ENCODE measurements at regions not wholly inside any gene's neighbourhood (a gene's known extent, or its start where the extent isn't known, plus 50 kb on each side); places are given as distances from the start of the nearest gene placed in this dataset.

DNA sequence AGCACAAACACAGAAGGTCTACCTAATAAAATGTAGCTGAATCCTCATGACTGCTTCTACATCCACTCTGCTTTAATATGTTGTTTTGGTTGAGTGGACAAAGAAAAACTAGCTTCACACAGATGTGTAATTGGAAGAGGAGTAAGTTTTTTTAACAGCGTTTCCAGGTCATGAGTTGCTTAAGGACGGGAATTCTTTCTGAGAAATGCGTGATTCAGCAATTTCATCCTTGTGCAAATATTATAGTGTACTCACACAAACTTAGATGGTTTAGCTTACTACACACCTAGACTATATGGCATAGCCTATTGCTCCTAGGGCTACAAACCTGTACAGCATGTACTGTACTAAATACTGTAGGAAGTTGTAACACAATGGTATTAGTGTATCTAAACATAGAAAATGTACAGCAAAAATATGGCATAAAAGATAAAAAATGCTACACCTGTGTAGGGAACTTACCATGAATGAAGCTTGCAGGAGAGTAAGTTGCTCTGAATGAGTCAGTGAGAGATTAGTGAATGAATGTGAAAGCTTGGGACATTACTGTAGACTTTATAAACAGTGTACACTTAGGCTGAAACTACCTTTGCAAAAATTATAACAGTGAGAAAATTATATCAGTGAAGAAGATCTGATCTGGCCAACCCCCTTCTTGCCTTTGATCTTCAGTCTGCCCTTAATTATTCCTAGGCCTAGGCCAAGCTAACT, 70.8 kb upstream of the IL15 start:
- no peak for DNase-seq (ENCODE audit: low read depth, low spot score)
- H3K9ac ChIP-seq (ENCODE audit: insufficient read length, low read depth): no peak overlapping the region
- H3K4me3 ChIP-seq (ENCODE audit: insufficient read length, low read depth): no peak overlapping the region
- H3K9me3 ChIP-seq (ENCODE audit: insufficient read depth, low read length): no peaks in the 10 kb centered on the region
- TF ChIP-seq YY1 (IDR thresholded peaks at IDR 0.05; ENCODE audit: insufficient read depth, insufficient read length) (no peak), ZNF274 (IDR thresholded peaks at IDR 0.05; ENCODE audit: low read depth, low read length) (no peak), SUZ12 (IDR thresholded peaks at IDR 0.05; ENCODE audit: extremely low read depth, insufficient read depth, insufficient read length) (no peak)
- no peaks in the 10 kb centered on the region for H3K27me3 ChIP-seq (ENCODE audit: insufficient read depth, insufficient read length)
- H3K36me3 ChIP-seq (ENCODE audit: insufficient read depth, insufficient read length, low read length): no peaks in the 10 kb centered on the region
- H3K4me1 ChIP-seq (ENCODE audit: insufficient read depth, insufficient read length): no peaks in the 10 kb centered on the region

DNA sequence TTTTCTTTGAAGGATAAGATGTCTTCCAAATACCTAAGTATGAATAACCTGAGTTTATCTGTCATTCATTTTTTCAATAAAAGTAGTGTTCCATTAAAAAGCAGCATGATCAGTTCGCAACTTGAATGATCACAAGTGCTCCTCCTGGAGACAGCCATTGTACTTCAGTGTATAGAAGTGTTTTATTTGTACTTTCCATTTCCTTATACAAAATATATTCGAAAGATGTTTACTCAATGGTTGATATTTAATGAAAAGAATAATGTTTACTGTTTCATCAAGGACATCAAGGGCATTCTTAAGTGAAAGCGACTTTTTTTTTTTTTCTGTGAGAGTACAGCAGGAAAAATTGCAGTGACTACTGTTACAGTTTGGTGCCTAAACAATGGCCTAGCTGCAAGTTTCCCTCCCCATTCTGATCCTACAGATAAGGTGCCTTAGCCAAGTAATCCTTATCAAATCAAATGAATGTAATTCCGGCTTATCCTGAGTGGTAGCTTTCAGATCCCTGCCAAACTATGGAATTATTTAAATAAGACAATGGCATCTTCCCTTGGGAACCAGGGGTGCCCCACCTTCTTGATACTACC, 69.0 kb upstream of the IL15 start:
- TF ChIP-seq ZNF274 (IDR thresholded peaks at IDR 0.05; ENCODE audit: low read depth, low read length) (no peak), SUZ12 (IDR thresholded peaks at IDR 0.05; ENCODE audit: extremely low read depth, insufficient read depth, insufficient read length) (no peak), YY1 (IDR thresholded peaks at IDR 0.05; ENCODE audit: insufficient read depth, insufficient read length) (no peak)
- Histone ChIP-seq H3K4me3 (ENCODE audit: insufficient read length, low read depth) (no peak overlapping the region), H3K9me3 (ENCODE audit: insufficient read depth, low read length) (no peaks in the 10 kb centered on the region), H3K27me3 (ENCODE audit: insufficient read depth, insufficient read length) (no peaks in the 10 kb centered on the region), H3K36me3 (ENCODE audit: insufficient read depth, insufficient read length, low read length) (no peaks in the 10 kb centered on the region), H3K9ac (ENCODE audit: insufficient read length, low read depth) (no peak overlapping the region), H3K4me1 (ENCODE audit: insufficient read depth, insufficient read length) (no peaks in the 10 kb centered on the region)
- no peak for DNase-seq (ENCODE audit: low read depth, low spot score)

DNA sequence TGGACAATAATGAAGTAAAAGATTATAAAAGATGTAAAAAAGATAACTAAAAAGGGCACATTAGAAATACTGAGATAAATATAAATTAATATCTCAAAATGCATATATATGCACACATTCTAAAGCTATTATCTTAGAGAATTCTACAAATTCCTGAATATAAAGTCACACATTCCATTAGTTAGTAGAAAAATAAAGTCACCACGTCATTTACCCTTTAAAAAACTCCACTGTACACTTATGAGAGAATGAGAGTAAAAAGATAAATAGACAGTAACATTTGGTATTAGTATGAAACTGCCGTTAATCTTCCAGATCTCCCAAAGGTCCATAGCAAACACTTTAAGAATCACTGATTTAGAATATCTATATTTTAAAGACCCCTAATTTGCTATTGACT, 67.2 kb upstream of the IL15 start:
- Histone ChIP-seq H3K27me3 (ENCODE audit: insufficient read depth, insufficient read length) (no peaks in the 10 kb centered on the region), H3K9me3 (ENCODE audit: insufficient read depth, low read length) (no peaks in the 10 kb centered on the region), H3K9ac (ENCODE audit: insufficient read length, low read depth) (no peak overlapping the region), H3K4me3 (ENCODE audit: insufficient read length, low read depth) (no peak overlapping the region), H3K36me3 (ENCODE audit: insufficient read depth, insufficient read length, low read length) (no peaks in the 10 kb centered on the region), H3K4me1 (ENCODE audit: insufficient read depth, insufficient read length) (no peaks in the 10 kb centered on the region)
- TF ChIP-seq YY1 (IDR thresholded peaks at IDR 0.05; ENCODE audit: insufficient read depth, insufficient read length) (no peak), ZNF274 (IDR thresholded peaks at IDR 0.05; ENCODE audit: low read depth, low read length) (no peak), SUZ12 (IDR thresholded peaks at IDR 0.05; ENCODE audit: extremely low read depth, insufficient read depth, insufficient read length) (no peak)
- DNase-seq (ENCODE audit: low read depth, low spot score): no peak

DNA sequence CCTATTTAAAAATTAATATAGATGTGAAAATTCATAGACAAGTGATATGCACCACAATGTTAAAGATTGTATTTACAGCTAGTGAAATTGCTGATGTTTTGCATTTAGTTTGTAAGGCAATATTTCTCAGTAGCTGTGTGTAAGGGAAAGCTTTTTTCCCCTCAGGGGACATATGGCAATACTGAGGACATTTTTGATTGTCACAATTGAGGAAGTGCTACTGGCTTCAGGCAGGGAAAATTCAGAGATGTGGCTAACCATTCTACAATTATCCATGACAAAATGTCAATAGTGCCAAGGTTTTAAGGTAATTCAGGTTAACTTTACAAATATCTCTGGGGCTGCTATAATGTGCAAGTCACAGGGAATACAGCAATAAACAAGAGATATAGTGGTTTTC, 66.1 kb upstream of the IL15 start:
- no peak for DNase-seq (ENCODE audit: low read depth, low spot score)

DNA sequence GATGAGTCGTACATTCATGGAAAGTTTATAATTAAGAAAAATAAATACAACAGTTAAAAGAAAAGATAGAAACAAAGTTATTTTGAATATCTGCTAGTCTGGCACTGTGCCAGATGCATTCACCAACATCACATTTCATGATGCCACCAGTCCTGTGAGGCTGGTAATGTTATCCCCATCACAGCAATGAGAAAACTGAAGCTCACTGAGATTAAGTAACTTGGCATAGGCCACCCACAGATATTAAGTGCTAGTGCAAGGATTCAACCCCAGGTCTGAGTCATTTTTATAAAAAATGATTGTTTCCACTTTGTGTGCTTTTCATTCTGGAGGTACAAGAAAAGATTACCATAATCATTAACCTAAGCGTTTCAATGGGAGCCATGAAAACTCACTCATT, 65.0 kb upstream of the IL15 start:
- H3K4me3 ChIP-seq (ENCODE audit: insufficient read length, low read depth): no peak overlapping the region
- DNase-seq (ENCODE audit: low read depth, low spot score): no peak
- TF ChIP-seq ZNF274 (IDR thresholded peaks at IDR 0.05; ENCODE audit: low read depth, low read length) (no peak), YY1 (IDR thresholded peaks at IDR 0.05; ENCODE audit: insufficient read depth, insufficient read length) (no peak), SUZ12 (IDR thresholded peaks at IDR 0.05; ENCODE audit: extremely low read depth, insufficient read depth, insufficient read length) (no peak)
- no peaks in the 10 kb centered on the region for H3K36me3 ChIP-seq (ENCODE audit: insufficient read depth, insufficient read length, low read length)
- H3K4me1 ChIP-seq (ENCODE audit: insufficient read depth, insufficient read length): no peaks in the 10 kb centered on the region
- no peak overlapping the region for H3K9ac ChIP-seq (ENCODE audit: insufficient read length, low read depth)
- H3K27me3 ChIP-seq (ENCODE audit: insufficient read depth, insufficient read length): no peaks in the 10 kb centered on the region
- no peaks in the 10 kb centered on the region for H3K9me3 ChIP-seq (ENCODE audit: insufficient read depth, low read length)

More for the DNA sequence above, 66.1 kb upstream of the IL15 start:
- H3K4me1 ChIP-seq (ENCODE audit: insufficient read depth, insufficient read length): no peaks in the 10 kb centered on the region
- no peak for TF ChIP-seq YY1 (IDR thresholded peaks at IDR 0.05; ENCODE audit: insufficient read depth, insufficient read length)
- TF ChIP-seq ZNF274 (IDR thresholded peaks at IDR 0.05; ENCODE audit: low read depth, low read length): no peak
- no peak for TF ChIP-seq SUZ12 (IDR thresholded peaks at IDR 0.05; ENCODE audit: extremely low read depth, insufficient read depth, insufficient read length)
- no peak overlapping the region for H3K4me3 ChIP-seq (ENCODE audit: insufficient read length, low read depth)
- H3K36me3 ChIP-seq (ENCODE audit: insufficient read depth, insufficient read length, low read length): no peaks in the 10 kb centered on the region
- H3K27me3 ChIP-seq (ENCODE audit: insufficient read depth, insufficient read length): no peaks in the 10 kb centered on the region
- no peaks in the 10 kb centered on the region for H3K9me3 ChIP-seq (ENCODE audit: insufficient read depth, low read length)
- no peak overlapping the region for H3K9ac ChIP-seq (ENCODE audit: insufficient read length, low read depth)

DNA sequence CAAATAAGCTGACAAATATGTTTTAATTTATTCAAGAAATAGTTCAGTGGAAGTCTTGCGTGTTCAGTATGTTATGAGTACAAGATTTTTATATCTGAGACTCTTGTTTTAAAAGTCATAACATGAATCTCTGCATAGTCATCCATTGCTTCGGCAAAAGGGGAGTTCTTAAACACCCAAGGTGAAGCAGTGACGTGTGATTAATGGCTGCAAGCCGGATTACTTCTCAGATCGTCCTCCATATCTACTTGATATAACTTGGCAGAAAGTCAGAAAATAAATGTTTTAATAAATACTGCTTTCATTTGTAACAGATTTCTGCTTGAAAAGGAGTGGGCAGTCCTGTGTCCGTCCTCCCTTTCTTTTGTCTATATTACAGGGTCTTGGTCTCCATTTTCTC, 64.6 kb upstream of the IL15 start:
- Histone ChIP-seq H3K36me3 (ENCODE audit: insufficient read depth, insufficient read length, low read length) (no peaks in the 10 kb centered on the region), H3K27me3 (ENCODE audit: insufficient read depth, insufficient read length) (no peaks in the 10 kb centered on the region), H3K4me3 (ENCODE audit: insufficient read length, low read depth) (no peak overlapping the region), H3K4me1 (ENCODE audit: insufficient read depth, insufficient read length) (no peaks in the 10 kb centered on the region), H3K9me3 (ENCODE audit: insufficient read depth, low read length) (no peaks in the 10 kb centered on the region), H3K9ac (ENCODE audit: insufficient read length, low read depth) (no peak overlapping the region)
- DNase-seq (ENCODE audit: low read depth, low spot score): no peak
- TF ChIP-seq SUZ12 (IDR thresholded peaks at IDR 0.05; ENCODE audit: extremely low read depth, insufficient read depth, insufficient read length) (no peak), YY1 (IDR thresholded peaks at IDR 0.05; ENCODE audit: insufficient read depth, insufficient read length) (no peak), ZNF274 (IDR thresholded peaks at IDR 0.05; ENCODE audit: low read depth, low read length) (no peak)

DNA sequence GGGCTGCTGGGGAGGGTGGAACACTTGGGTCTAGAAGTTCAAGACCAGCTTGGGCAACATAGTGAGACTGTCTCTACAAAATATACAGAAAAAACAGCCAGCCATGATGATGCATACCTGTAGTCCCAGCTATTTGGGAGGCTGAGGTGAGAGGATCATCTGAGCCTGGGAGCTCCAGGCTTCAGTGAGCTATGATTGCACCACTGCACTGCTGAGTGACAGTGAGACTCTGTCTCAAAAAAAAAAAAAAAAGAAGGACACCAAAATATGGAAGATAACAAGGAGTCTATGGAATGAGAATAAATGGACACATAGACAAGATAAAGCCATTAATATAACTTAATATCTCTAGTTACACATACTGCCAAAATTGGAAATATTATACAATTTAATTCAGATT, 62.7 kb upstream of the IL15 start:
- TF ChIP-seq YY1 (IDR thresholded peaks at IDR 0.05; ENCODE audit: insufficient read depth, insufficient read length) (no peak), SUZ12 (IDR thresholded peaks at IDR 0.05; ENCODE audit: extremely low read depth, insufficient read depth, insufficient read length) (no peak)
- no peak for DNase-seq (ENCODE audit: low read depth, low spot score)
- no peaks in the 10 kb centered on the region for H3K4me1 ChIP-seq (ENCODE audit: insufficient read depth, insufficient read length)
- H3K36me3 ChIP-seq (ENCODE audit: insufficient read depth, insufficient read length, low read length): no peaks in the 10 kb centered on the region
- no peaks in the 10 kb centered on the region for H3K27me3 ChIP-seq (ENCODE audit: insufficient read depth, insufficient read length)
- H3K9me3 ChIP-seq (ENCODE audit: insufficient read depth, low read length): no peaks in the 10 kb centered on the region
- no peak overlapping the region for H3K9ac ChIP-seq (ENCODE audit: insufficient read length, low read depth)
- H3K4me3 ChIP-seq (ENCODE audit: insufficient read length, low read depth): no peak overlapping the region

Data from NT2/D1 (cell line).